GM19468 (cell line): ENCODE measurements at regions not wholly inside any gene's neighbourhood (a gene's known extent, or its start where the extent isn't known, plus 50 kb on each side); places are given as distances from the start of the nearest gene placed in this dataset.

Source experiments
- ATAC-seq: cut with Tn5 transposase; IDR thresholded peaks from one replicate; pipeline ENCODE4 v1.9.1; 2021; ENCODE audit warnings: mild to moderate bottlenecking, moderate library complexity, moderate number of reproducible peaks; ENCODE audit not compliant: unreplicated experiment; ENCODE audit errors: extremely low read depth

GRCh38 chr15:47429376-47429775 lies 287.9 kb upstream of the SEMA6D start:
- ATAC-seq, result no peak

- no peak for ATAC-seq
Observed at GRCh38 chr15:47431501-47431900, 285.8 kb upstream of the SEMA6D start.

GRCh38 chr15:47432826-47433225 lies 284.5 kb upstream of the SEMA6D start:
- no peak for ATAC-seq

GRCh38 chr15:47434596-47434995 lies 282.7 kb upstream of the SEMA6D start:
- ATAC-seq, result no peak

GRCh38 chr15:47437491-47437890 lies 279.8 kb upstream of the SEMA6D start:
- no peak for ATAC-seq

- ATAC-seq, result no peak
Observed at GRCh38 chr15:47439146-47440111, 277.9 kb upstream of the SEMA6D start.

GRCh38 chr15:47442371-47442770 lies 274.9 kb upstream of the SEMA6D start:
- no peak for ATAC-seq

- no peak for ATAC-seq
Observed at GRCh38 chr15:47443839-47444238, 273.5 kb upstream of the SEMA6D start.

- no peak for ATAC-seq
Observed at GRCh38 chr15:47445723-47446392, 271.4 kb upstream of the SEMA6D start.

- ATAC-seq, result no peak
Observed at GRCh38 chr15:47460795-47461573, 256.3 kb upstream of the SEMA6D start.

- no peak for ATAC-seq
Observed at GRCh38 chr15:47461652-47462141, 255.6 kb upstream of the SEMA6D start.

- no peak for ATAC-seq
Observed at GRCh38 chr15:47466357-47466756, 250.9 kb upstream of the SEMA6D start.

GRCh38 chr15:47470983-47471382 lies 246.3 kb upstream of the SEMA6D start:
- ATAC-seq, result no peak

- ATAC-seq, result no peak
Observed at GRCh38 chr15:47473106-47473725, 244.1 kb upstream of the SEMA6D start.

- ATAC-seq, result no peak
Observed at GRCh38 chr15:47473832-47474231, 243.5 kb upstream of the SEMA6D start.

- no peak for ATAC-seq
Observed at GRCh38 chr15:47475336-47475735, 242.0 kb upstream of the SEMA6D start.

GRCh38 chr15:47477341-47477740 lies 240.0 kb upstream of the SEMA6D start:
- no peak for ATAC-seq

GRCh38 chr15:47484059-47484458 lies 233.2 kb upstream of the SEMA6D start:
- no peak for ATAC-seq

- ATAC-seq, result no peak
Observed at GRCh38 chr15:47484997-47485396, 232.3 kb upstream of the SEMA6D start.

- no peak for ATAC-seq
Observed at GRCh38 chr15:47485419-47485818, 231.9 kb upstream of the SEMA6D start.
